Hematopoietic multipotent progenitor cell (in vitro differentiated cells): ENCODE measurements at regions not wholly inside any gene's neighbourhood (a gene's known extent, or its start where the extent isn't known, plus 50 kb on each side); places are given as distances from the start of the nearest gene placed in this dataset.

ENCODE experiments used
- DNase-seq, 3 donors: peaks; one replicate each; pipeline ENCODE4 v3.0.0-alpha.2; 2011 to 2015; ENCODE audit warnings: low read depth in 2 of 3, low spot score in 2 of 3

GRCh38 chr3:102269406-102269805 is 165.4 kb upstream of the ZPLD1 start:
- DNase-seq, result no peak

DNA sequence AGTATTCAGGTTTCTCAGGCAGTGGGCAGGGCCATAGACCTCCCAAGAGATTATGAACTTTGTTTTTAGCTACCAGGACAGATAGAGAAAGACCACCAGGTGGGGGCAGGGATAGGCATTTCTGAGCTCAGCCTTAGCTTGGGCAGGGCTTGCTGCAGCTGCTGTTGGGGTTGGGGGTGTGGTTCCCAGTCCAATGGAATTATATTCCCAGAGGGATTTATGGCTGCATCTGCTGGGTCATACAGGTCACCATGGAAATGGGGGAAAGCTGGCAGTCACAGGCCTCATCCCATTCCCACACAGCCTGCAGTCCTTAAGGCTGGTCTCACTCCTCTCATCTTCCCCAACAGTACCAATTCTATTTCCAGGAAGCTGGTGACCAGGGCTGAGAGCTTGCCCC is 144.6 kb upstream of the ZPLD1 start:
- no peak for DNase-seq

DNA sequence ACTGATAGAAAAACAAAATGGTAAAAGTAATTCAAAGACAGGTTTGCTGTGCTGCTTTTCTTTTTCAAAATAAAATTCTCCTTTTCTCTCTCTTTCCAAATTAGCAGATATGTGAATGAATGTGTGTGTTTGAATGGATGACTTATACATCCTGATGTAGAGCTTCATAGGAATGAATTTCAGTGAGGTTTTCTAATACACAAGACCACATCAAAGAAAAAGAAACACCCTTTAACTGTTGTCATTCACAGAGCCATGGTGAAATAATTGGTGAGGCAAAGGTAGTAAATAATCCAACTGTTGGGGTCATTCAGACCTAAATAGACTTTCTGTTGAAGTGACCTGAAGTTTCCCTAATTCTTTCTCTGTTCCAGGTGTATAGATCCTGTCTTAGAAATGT is 139.1 kb upstream of the ZPLD1 start:
- DNase-seq, result no peak

- DNase-seq, result no peak
Measured at GRCh38 chr3:102297072-102297658, 137.7 kb upstream of the ZPLD1 start.

GRCh38 chr3:102299125-102299877 is 135.5 kb upstream of the ZPLD1 start:
- no peak for DNase-seq

- DNase-seq, result no peak
Measured at GRCh38 chr3:102301155-102301880, 133.5 kb upstream of the ZPLD1 start.

DNA sequence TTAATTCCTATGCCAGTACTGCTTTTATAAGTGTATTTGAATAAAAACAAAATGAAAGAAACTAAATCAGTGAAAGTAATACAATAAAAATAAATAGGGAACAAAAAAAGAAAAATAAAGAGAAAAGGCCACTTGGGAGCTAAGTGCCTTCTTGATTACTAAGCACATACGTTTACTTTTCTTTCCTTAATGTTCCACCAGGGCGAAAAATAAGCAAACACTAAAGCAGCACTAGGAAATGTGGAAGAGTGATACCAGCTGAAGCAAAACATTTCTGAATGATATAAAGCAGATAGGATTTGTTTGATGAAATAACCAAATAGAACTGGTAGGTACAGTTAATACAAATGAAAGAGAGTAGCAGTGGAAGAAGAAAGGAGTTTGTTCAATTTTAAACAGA is 132.8 kb upstream of the ZPLD1 start:
- no peak for DNase-seq

DNA sequence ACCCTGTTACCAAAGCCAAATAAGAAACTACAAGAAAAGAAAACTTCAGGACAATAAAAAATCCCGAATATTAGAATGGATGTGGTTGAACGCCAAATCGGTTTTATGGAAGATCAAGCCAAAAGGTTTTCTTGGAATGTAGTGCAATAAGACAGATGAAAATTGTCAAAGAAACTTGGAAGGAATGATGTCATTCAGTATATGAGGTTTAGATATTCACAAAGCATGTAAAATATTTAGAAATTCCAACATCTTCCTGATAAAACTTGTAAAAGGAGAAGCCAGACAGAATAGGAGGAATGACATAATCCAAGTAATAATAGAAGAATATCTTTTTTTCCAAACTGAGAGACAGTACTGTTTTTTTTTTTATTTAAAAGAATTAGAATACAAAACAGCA is 130.3 kb upstream of the ZPLD1 start:
- DNase-seq, result no peak

DNA sequence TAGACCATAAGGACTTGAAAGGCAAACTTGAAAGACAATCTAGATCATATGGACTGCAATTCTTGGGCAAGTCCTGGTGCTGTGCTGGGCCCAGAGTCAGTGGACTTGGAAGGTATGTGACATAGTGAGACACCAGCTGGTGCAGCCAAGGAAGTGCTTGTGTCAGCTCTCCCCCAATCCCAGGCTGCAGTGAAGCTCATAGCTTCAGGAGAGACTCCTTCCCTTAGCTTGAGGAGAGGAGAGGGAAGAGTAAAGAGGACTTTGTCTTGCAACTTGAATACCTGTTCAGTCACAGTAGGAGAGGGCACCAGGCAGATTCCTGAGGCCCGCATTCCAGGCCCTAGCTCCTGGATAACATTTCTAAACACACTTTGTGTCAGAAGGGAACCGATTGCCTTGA is 127.4 kb upstream of the ZPLD1 start:
- DNase-seq, result no peak

- DNase-seq, result no peak
Measured at GRCh38 chr3:102329066-102329465, 105.7 kb upstream of the ZPLD1 start.

- DNase-seq, result no peak
Measured at GRCh38 chr3:102329561-102329960, 105.3 kb upstream of the ZPLD1 start.

DNA sequence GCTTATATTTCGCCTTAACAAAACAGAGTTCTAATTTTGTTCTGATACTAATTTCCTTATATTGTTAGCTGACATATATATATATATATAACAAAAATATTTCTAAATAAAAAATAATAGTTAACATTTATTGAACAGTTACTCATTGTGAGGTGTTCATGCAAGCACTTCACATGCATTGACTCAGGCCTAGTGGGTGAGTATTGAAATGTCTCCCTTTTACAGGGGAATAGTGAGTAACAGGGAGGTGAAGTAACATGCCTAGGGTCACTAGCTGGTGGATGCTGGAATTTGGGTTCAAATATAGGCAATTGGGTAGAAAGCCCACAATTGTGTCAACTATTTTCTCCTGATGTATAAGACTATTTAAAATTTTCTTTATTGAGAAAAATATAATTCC is 102.6 kb upstream of the ZPLD1 start:
- no peak for DNase-seq

DNA sequence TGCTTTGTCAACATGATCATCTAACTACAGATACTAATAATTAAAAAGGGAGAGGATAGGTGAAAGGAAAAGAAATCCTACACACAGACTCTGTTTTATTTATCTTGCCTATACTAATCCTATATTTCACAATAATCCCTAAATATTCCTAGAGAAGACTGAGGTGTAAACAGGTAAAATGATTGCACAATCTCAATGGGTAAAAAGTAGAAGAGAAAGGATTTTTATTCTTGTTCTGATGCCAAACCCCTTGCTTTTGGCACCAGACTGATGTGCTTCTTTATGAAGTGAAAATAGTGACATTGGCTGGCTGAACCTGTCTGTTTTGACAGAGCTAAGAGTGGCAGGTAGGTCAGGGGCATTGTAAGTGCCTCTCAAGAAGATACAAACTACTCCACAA is 101.9 kb upstream of the ZPLD1 start:
- no peak for DNase-seq

DNA sequence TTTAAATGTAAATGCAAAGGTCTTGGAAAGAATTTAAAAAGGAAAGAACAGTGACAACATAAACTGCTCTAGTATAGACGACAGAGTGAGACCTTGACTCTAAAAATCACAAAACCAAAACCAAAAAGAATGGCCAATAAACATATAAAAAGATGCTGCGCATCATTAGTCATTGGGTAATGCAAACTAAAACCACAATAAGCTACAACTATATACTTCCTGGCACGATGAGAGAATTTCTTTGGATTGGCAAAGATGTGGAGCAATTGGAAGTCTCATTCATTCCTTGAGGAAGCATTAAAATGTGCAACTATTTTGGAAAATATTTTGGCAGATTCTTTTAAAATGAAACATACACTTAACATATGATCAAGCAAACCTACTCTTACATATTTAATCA is 98.7 kb upstream of the ZPLD1 start:
- no peak for DNase-seq

DNA sequence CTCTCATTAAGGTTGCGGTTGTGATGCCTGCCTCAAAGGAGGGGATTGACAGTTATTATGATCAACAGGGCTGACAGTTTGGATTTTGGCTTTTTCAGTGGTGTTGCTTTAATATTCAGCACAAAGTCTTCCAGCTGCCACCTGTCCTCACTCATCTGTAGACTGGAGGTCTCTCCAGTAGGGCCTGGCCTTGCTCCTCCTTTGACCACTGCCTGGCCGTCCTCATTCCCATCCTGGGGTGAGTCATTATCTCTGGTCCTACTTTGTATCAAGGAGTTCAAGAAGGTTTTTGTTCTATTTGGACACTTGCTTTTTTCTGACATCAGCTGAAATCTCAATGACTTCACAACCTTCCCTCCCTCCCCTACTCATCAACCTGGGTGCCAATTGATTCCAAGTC is 95.1 kb upstream of the ZPLD1 start:
- DNase-seq, result no peak

DNA sequence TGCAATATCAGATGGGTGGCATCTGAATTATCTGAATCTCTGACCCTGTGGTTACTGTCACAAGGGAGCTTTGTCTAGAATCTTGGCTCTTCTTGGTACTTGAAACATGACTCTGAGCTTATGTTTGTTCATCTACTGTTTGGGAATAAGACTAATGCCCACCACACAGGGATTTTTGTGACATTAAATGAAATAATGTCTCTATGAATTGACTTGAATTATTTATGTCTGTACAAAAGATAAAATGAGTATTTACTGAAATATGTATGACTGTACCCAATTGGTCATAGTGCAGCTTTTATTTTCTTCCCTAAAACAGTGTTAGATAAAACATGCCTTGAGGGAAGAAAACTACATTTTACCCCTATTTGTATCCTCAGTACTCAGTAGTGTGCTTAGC is 87.9 kb upstream of the ZPLD1 start:
- DNase-seq, result no peak

DNA sequence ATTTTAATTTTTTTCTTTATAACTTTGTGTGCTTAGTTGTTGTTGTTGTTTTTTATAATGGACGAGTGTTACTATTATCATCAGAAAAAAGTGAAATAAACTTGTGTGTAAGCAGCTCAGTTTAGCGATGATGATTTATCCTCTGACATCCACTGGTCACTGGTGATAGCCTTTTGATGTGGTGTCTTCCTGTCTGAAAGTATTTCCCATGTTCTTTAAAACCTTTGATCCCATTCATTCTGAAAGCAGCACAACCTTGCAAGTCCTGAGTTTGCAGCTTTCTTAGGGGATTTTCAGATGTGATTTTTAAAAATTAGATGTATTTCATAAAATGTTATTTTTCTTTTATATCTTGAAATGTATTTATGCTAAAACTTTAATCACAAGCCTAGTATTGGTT is 85.9 kb upstream of the ZPLD1 start:
- DNase-seq, result no peak

- DNase-seq, result no peak
Measured at GRCh38 chr3:102353148-102353547, 81.7 kb upstream of the ZPLD1 start.

- no peak for DNase-seq
Measured at GRCh38 chr3:102353805-102354204, 81.0 kb upstream of the ZPLD1 start.

GRCh38 chr3:102354818-102355515 is 79.8 kb upstream of the ZPLD1 start:
- DNase-seq, result peak in 2 of 3 donors; percentile 1 to 8

DNA sequence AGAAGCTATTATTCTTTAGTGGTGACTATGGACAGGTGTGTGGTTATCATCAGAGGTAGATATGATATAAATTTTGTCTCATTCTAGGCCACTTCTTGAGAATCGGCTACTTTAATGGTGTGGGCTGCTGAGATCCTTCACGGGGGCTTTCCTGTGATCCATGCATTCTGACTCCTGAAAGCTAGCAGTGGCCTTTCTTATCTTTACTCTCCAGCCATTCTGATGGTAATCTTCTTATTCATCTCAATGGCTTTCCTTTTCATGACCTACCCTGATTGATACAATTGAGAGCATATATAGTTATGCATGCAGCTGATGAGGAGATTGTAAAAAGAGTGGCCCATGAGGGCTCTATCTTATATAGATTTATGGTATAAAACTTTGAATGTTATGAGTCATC is 78.3 kb upstream of the ZPLD1 start:
- no peak for DNase-seq
